ENCODE measurements at regions not wholly inside any gene's neighbourhood (a gene's known extent, or its start where the extent isn't known, plus 50 kb on each side); places are given as distances from the start of the nearest gene placed in this dataset.

DNA sequence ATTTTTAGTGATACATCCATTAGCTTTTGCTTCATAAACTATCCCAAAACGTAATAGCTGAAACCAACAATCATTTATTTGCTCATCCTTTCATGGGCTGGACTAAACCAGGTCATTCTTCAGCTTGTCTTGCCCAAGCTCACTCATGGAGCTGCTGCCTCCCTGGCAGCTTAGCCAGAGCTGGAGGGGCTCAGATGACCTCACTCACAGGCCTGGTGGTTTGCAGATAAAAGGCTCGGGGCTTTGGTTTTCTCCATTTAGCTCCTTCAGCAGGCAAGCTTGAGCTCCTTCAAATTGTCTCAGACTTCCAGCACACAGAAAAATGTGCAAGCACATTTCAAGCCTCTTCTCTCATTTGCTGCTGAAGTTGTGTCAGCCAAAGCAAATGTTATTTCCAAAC, 139.1 kb downstream of the BTBD3 start:
- Mint-ChIP-seq H3K9me3 (ENCODE audit: unreplicated experiment) (no peaks in the 10 kb centered on the region), H3K27ac (ENCODE audit: unreplicated experiment) (no peak overlapping the region), H3K4me1 (ENCODE audit: low read depth, unreplicated experiment) (peaks cover under 1% of the 10 kb centered on the region), H3K36me3 (ENCODE audit: unreplicated experiment) (no peaks in the 10 kb centered on the region), H3K4me3 (ENCODE audit: unreplicated experiment) (no peak overlapping the region), H3K27me3 (ENCODE audit: unreplicated experiment) (no peaks in the 10 kb centered on the region)
- DNase-seq: no peak
- TF ChIP-seq, protein P1, sequence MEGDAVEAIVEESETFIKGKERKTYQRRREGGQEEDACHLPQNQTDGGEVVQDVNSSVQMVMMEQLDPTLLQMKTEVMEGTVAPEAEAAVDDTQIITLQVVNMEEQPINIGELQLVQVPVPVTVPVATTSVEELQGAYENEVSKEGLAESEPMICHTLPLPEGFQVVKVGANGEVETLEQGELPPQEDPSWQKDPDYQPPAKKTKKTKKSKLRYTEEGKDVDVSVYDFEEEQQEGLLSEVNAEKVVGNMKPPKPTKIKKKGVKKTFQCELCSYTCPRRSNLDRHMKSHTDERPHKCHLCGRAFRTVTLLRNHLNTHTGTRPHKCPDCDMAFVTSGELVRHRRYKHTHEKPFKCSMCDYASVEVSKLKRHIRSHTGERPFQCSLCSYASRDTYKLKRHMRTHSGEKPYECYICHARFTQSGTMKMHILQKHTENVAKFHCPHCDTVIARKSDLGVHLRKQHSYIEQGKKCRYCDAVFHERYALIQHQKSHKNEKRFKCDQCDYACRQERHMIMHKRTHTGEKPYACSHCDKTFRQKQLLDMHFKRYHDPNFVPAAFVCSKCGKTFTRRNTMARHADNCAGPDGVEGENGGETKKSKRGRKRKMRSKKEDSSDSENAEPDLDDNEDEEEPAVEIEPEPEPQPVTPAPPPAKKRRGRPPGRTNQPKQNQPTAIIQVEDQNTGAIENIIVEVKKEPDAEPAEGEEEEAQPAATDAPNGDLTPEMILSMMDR (IDR thresholded peaks at IDR 0.05; ENCODE audit: partially characterized antibody, unreplicated experiment): no peak

DNA sequence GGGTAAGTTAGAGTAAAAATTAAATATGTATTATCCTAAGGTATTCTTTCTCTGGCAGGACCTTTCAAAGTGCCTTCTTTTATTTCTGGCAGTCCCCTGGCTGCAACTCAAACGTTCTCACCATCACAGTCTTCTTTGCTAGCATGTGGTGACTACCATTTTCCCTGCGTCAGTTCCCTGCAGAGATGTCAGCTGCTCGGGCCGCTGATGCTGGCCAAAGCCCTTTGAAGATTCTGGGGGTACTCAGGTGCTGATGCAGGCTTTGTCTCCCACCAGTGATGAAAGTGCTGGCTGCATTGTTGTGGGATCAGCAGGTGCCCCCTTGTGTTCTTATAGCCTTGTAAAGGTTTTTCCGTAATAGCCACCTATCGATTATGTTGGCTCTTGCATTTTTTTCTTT, 140.1 kb downstream of the BTBD3 start:
- Mint-ChIP-seq H3K27ac (ENCODE audit: unreplicated experiment) (no peak overlapping the region), H3K27me3 (ENCODE audit: unreplicated experiment) (no peaks in the 10 kb centered on the region), H3K4me1 (ENCODE audit: low read depth, unreplicated experiment) (no peaks in the 10 kb centered on the region), H3K4me3 (ENCODE audit: unreplicated experiment) (no peak overlapping the region), H3K36me3 (ENCODE audit: unreplicated experiment) (no peaks in the 10 kb centered on the region), H3K9me3 (ENCODE audit: unreplicated experiment) (no peaks in the 10 kb centered on the region)
- no peak for DNase-seq
- TF ChIP-seq, protein P1 (IDR thresholded peaks at IDR 0.05; ENCODE audit: partially characterized antibody, unreplicated experiment): no peak

DNA sequence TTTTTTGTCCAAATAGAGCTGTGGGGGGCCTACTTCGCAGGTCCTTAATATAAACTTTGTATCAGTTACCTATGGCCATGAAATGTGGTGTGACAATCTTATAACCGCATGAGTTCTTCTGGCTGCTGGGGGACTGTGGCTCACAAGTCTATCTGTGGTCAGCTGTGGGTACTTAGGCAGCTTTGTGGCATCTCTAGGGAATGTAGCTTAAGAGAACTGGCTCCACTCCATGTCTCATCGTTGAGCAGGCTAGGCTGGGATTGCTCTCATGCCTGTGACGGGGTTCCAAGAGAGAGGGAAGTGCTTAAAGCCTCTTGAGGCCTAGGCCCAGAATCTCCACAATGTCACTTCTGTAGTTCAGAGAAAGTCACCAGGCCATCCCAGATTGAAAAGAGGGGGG, 140.5 kb downstream of the BTBD3 start:
- no peaks in the 10 kb centered on the region for H3K27me3 Mint-ChIP-seq (ENCODE audit: unreplicated experiment)
- H3K27ac Mint-ChIP-seq (ENCODE audit: unreplicated experiment): no peak overlapping the region
- no peaks in the 10 kb centered on the region for H3K9me3 Mint-ChIP-seq (ENCODE audit: unreplicated experiment)
- no peaks in the 10 kb centered on the region for H3K36me3 Mint-ChIP-seq (ENCODE audit: unreplicated experiment)
- TF ChIP-seq, protein P1 (IDR thresholded peaks at IDR 0.05; ENCODE audit: partially characterized antibody, unreplicated experiment): no peak
- H3K4me1 Mint-ChIP-seq (ENCODE audit: low read depth, unreplicated experiment): no peaks in the 10 kb centered on the region
- no peak for DNase-seq
- no peak overlapping the region for H3K4me3 Mint-ChIP-seq (ENCODE audit: unreplicated experiment)

DNA sequence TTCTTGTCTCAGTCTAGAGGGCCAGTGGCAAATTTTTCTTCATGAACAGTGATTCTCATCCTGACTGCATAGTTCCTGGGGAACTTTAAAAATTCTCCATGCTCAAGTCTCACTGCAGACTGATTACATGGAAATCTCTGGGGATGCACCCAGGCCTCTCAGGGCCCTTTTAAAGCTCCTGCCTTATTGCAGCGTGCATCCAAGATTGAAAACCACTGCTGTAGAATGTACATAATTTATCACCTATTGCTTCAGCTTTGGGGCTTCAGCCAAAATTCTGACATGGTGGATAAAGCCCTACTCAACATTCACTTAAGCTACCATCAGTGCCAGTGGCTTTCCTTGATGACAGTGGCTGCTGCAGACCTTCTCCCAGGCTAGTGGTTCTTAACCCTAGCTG, 143.8 kb downstream of the BTBD3 start:
- DNase-seq: no peak
- H3K27ac Mint-ChIP-seq (ENCODE audit: unreplicated experiment): no peak overlapping the region
- no peaks in the 10 kb centered on the region for H3K27me3 Mint-ChIP-seq (ENCODE audit: unreplicated experiment)
- H3K4me3 Mint-ChIP-seq (ENCODE audit: unreplicated experiment): no peak overlapping the region
- no peaks in the 10 kb centered on the region for H3K36me3 Mint-ChIP-seq (ENCODE audit: unreplicated experiment)
- H3K9me3 Mint-ChIP-seq (ENCODE audit: unreplicated experiment): no peaks in the 10 kb centered on the region
- TF ChIP-seq, protein P1 (IDR thresholded peaks at IDR 0.05; ENCODE audit: partially characterized antibody, unreplicated experiment): no peak
- H3K4me1 Mint-ChIP-seq (ENCODE audit: low read depth, unreplicated experiment): no peaks in the 10 kb centered on the region

DNA sequence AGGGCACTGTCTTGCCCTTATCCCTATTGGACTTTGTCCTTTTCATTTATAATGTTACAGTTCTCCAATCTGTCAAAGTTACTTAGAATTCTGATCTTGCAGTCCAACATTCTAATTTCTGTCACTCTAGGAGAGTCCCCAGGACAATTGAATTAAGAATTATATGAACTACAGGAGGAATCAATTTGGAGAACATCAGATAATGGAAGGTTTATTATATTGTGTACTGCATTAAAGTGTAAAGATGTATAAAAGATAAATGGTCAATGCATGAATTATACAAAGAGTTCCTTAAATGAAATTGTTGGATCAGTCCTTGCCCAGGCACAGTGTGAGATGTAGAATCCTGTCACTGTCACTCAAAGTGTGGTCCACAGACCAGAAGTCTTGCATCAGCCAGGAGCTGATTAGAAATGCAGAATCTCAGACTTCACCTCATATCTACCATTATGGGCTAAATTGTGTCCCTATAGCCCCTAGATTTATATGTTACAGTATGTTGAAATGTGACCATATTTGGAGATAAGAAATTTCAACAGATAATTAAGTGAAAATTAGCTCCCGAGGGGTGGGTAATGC, 145.5 kb downstream of the BTBD3 start:
- Mint-ChIP-seq H3K4me1 (ENCODE audit: low read depth, unreplicated experiment) (no peaks in the 10 kb centered on the region), H3K27ac (ENCODE audit: unreplicated experiment) (no peak overlapping the region)

More for the DNA sequence above, 145.5 kb downstream of the BTBD3 start:
- no peak for DNase-seq
- Mint-ChIP-seq H3K27me3 (ENCODE audit: unreplicated experiment) (no peaks in the 10 kb centered on the region), H3K36me3 (ENCODE audit: unreplicated experiment) (no peaks in the 10 kb centered on the region), H3K9me3 (ENCODE audit: unreplicated experiment) (no peaks in the 10 kb centered on the region), H3K4me3 (ENCODE audit: unreplicated experiment) (no peak overlapping the region)
- TF ChIP-seq, protein P1 (IDR thresholded peaks at IDR 0.05; ENCODE audit: partially characterized antibody, unreplicated experiment): no peak
